Endothelial cell (in vitro differentiated cells): ENCODE measurements at regions not wholly inside any gene's neighbourhood (a gene's known extent, or its start where the extent isn't known, plus 50 kb on each side); places are given as distances from the start of the nearest gene placed in this dataset.
"Not testable (repeated sequence)": the region's sequence is repeated elsewhere in the genome, so short reads cannot be mapped to it uniquely, and the experiment has no call there.

Experiments
- DNase-seq: peaks from one replicate; pipeline ENCODE4 v3.0.0; 2021; ENCODE audit warnings: low spot score
- H3K27ac Mint-ChIP-seq: one replicate; pipeline ENCODE4 v1.8.0; 2021; ENCODE audit warnings: mixed read lengths, inconsistent platforms; ENCODE audit not compliant: unreplicated experiment
- H3K27me3 Mint-ChIP-seq: one replicate; pipeline ENCODE4 v1.8.0; 2021; ENCODE audit warnings: mild to moderate bottlenecking, moderate library complexity, mixed read lengths, inconsistent platforms; ENCODE audit not compliant: unreplicated experiment
- H3K36me3 Mint-ChIP-seq: one replicate; pipeline ENCODE4 v1.8.0; 2021; ENCODE audit warnings: mild to moderate bottlenecking, low read depth, mixed read lengths, inconsistent platforms; ENCODE audit not compliant: unreplicated experiment
- H3K4me1 Mint-ChIP-seq: one replicate; pipeline ENCODE4 v1.8.0; 2021; ENCODE audit warnings: mild to moderate bottlenecking, mixed read lengths, inconsistent platforms; ENCODE audit not compliant: unreplicated experiment
- H3K4me3 Mint-ChIP-seq: one replicate; pipeline ENCODE4 v1.8.0; 2021; ENCODE audit warnings: mild to moderate bottlenecking, mixed read lengths, inconsistent platforms; ENCODE audit not compliant: unreplicated experiment
- H3K9me3 Mint-ChIP-seq: one replicate; pipeline ENCODE4 v1.8.0; 2021; ENCODE audit warnings: mixed read lengths, inconsistent platforms; ENCODE audit not compliant: unreplicated experiment
- TF ChIP-seq, protein P1 (sequence below): fragments of 200-600 bp; sonication (generic); IDR thresholded peaks from one replicate; pipeline ENCODE4 v1.5.0; 2021; ENCODE audit warnings: antibody characterized with exemption; ENCODE audit not compliant: unreplicated experiment

DNA sequence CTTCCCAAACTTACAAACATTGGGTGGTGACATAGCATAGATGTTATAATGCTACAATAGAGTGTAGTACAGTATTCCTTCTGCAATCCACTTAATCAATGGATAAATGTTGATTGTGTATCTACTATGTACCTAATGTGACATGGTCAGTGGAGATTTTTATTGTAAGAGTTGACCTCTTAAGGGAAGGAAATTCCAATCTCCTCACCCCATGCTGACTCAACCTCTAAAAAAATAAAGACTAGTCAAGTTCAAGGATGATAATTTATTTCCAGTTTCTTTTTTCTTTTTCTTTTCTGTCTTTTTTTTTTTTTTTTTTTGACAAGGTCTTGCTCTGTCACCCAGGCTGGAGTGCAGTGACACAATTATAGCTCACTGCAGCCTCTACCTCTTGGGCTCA, 206.5 kb upstream of the STS start:
- Mint-ChIP-seq H3K4me1 (no peaks in the 10 kb centered on the region), H3K36me3 (no peaks in the 10 kb centered on the region), H3K4me3 (no peak overlapping the region), H3K27ac (no peak overlapping the region), H3K27me3 (no peaks in the 10 kb centered on the region), H3K9me3 (no peaks in the 10 kb centered on the region)
- no peak for DNase-seq
- TF ChIP-seq, protein P1, sequence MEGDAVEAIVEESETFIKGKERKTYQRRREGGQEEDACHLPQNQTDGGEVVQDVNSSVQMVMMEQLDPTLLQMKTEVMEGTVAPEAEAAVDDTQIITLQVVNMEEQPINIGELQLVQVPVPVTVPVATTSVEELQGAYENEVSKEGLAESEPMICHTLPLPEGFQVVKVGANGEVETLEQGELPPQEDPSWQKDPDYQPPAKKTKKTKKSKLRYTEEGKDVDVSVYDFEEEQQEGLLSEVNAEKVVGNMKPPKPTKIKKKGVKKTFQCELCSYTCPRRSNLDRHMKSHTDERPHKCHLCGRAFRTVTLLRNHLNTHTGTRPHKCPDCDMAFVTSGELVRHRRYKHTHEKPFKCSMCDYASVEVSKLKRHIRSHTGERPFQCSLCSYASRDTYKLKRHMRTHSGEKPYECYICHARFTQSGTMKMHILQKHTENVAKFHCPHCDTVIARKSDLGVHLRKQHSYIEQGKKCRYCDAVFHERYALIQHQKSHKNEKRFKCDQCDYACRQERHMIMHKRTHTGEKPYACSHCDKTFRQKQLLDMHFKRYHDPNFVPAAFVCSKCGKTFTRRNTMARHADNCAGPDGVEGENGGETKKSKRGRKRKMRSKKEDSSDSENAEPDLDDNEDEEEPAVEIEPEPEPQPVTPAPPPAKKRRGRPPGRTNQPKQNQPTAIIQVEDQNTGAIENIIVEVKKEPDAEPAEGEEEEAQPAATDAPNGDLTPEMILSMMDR = no peak

DNA sequence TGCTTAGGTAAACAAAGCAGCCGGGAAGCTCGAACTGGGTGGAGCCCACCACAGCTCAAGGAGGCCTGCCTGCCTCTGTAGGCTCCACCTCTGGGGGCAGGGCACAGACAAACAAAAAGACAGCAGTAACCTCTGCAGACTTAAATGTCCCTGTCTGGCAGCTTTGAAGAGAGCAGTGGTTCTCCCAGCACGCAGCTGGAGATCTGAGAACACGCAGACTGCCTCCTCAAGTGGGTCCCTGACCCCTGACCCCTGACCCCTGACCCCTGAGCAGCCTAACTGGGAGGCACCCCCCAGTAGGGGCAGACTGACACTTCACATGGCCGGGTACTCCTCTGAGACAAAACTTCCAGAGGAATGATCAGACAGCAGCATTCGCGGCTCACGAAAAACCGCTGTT, 214.6 kb upstream of the STS start:
- H3K4me1 Mint-ChIP-seq, H3K27me3 Mint-ChIP-seq, H3K27ac Mint-ChIP-seq, H3K36me3 Mint-ChIP-seq, H3K9me3 Mint-ChIP-seq, DNase-seq, H3K4me3 Mint-ChIP-seq: not testable (repeated sequence)

DNA sequence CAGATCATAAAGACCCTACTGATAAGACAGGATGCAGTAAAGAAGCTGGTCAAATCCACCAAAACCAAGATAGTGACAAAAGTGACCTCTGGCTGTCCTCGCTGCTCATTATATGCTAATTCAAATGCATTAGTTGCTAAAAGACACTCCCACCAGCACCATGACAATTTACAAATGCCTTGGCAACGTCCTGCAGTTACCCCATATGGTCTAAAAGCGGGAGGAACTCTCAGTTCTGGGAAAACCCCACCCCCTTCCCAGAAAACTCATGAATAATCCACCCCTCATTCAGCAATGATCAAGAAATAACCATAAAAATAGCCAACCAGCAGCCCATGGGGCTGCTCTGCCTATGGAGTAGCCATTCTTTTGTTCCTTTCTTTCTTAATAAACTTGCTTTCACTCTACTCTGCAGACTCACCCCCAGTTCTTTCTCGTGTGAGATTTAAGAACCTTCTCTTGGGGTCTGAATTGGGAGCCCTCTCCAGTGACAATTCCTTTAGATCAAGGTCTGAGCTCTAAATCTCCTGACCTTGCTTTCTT, 217.1 kb upstream of the STS start:
- Mint-ChIP-seq H3K27ac (no peak overlapping the region), H3K4me1 (no peaks in the 10 kb centered on the region), H3K27me3 (no peaks in the 10 kb centered on the region), H3K9me3 (no peaks in the 10 kb centered on the region), H3K4me3 (no peak overlapping the region), H3K36me3 (no peaks in the 10 kb centered on the region)
- TF ChIP-seq, protein P1 = no peak
- DNase-seq = no peak

DNA sequence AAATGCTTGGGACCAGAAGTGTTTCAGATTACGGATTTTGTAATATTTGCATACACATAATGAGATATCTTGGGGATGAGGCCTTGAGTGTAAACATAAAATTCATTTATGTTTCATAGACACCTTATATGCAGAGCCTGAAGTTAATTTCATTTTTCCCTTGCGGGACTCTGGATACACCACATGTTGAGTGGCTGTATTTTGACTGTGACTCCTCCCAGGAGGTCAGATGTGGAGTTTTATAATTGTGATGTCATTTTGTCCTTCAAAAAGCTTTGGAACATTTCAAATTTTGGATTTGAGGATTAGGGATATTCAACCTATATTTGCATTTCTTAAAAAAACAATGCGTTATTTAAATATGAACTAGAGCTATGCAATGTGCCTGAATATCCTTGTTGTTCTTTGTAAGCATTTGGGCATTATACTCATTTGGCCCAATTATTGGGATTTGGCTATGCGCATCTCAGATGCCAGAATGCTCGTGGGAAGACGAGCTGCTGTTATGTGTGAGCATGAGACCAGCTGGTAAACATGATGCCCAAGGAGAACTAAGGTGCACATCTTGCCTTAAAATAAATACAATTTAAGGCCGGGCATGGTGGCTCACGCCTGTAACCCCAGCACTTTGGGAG, 223.0 kb upstream of the STS start:
- Mint-ChIP-seq H3K27ac (no peak overlapping the region), H3K36me3 (no peaks in the 10 kb centered on the region), H3K27me3 (no peaks in the 10 kb centered on the region), H3K9me3 (no peaks in the 10 kb centered on the region), H3K4me1 (no peaks in the 10 kb centered on the region), H3K4me3 (no peak overlapping the region)
- TF ChIP-seq, protein P1 = no peak
- DNase-seq = no peak

DNA sequence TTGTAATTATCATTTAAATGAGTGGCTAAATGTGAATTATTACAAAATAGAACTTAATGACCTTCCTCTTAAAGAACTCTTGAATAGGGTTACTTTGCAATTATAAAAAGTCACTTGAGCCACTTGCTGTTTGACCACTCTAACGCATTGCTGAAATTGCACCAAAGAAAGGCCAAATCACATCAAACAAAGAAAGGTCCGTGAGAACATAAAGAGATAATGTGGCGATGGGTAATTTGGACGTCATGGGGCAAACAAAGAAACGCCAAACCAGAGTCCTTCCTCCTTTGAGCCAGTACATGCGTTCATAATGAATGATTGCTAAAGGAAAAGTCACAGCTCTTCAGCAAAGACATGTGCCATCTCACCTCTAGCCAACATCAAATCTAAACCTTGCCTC, 229.8 kb upstream of the STS start:
- H3K9me3 Mint-ChIP-seq = no peaks in the 10 kb centered on the region
- H3K27ac Mint-ChIP-seq = no peak overlapping the region
- no peaks in the 10 kb centered on the region for H3K4me1 Mint-ChIP-seq
- no peak for DNase-seq
- H3K27me3 Mint-ChIP-seq = no peaks in the 10 kb centered on the region
- no peak overlapping the region for H3K4me3 Mint-ChIP-seq
- TF ChIP-seq, protein P1 = no peak
- no peaks in the 10 kb centered on the region for H3K36me3 Mint-ChIP-seq
